Activated CD4-positive, alpha-beta T cell treated with anti-CD3 and anti-CD28 coated beads, Interleukin-2, amount 10 ng/mL, durations not matched to agents 7 days and 5 days (primary cell): ENCODE measurements at regions not wholly inside any gene's neighbourhood (a gene's known extent, or its start where the extent isn't known, plus 50 kb on each side); places are given as distances from the start of the nearest gene placed in this dataset.

Experiments used
- CTCF ChIA-PET: fragments of 350-600 bp; sonication (Branson Sonifier 250); formaldehyde crosslinking; loops from one replicate; lab custom pipeline; 2021; ENCODE audit warnings: antibody characterized with exemption; lab: Charles Lee
- POLR2A ChIA-PET: fragments of 350-600 bp; sonication (Branson Sonifier 250); formaldehyde crosslinking; loops from one replicate; lab custom pipeline; 2021; ENCODE audit warnings: antibody characterized with exemption; lab: Charles Lee
- DNase-seq: peaks from one replicate; pipeline ENCODE4 v3.0.0-alpha.2; 2020
- H3K27ac Mint-ChIP-seq: one replicate; pipeline ENCODE4 v1.8.0; 2021; ENCODE audit warnings: mild to moderate bottlenecking, moderate library complexity, mixed read lengths
- H3K27me3 Mint-ChIP-seq: one replicate; pipeline ENCODE4 v1.8.0; 2021; ENCODE audit warnings: mixed read lengths
- H3K36me3 Mint-ChIP-seq: one replicate; pipeline ENCODE4 v1.8.0; 2021; ENCODE audit warnings: low read depth, mixed read lengths
- H3K4me1 Mint-ChIP-seq: one replicate; pipeline ENCODE4 v1.8.0; 2021; ENCODE audit warnings: mixed read lengths
- H3K4me3 Mint-ChIP-seq: one replicate; pipeline ENCODE4 v1.8.0; 2021; ENCODE audit warnings: mild to moderate bottlenecking, moderate library complexity, mixed read lengths
- H3K9me3 Mint-ChIP-seq: one replicate; pipeline ENCODE4 v1.8.0; 2021; ENCODE audit warnings: mixed read lengths

DNA sequence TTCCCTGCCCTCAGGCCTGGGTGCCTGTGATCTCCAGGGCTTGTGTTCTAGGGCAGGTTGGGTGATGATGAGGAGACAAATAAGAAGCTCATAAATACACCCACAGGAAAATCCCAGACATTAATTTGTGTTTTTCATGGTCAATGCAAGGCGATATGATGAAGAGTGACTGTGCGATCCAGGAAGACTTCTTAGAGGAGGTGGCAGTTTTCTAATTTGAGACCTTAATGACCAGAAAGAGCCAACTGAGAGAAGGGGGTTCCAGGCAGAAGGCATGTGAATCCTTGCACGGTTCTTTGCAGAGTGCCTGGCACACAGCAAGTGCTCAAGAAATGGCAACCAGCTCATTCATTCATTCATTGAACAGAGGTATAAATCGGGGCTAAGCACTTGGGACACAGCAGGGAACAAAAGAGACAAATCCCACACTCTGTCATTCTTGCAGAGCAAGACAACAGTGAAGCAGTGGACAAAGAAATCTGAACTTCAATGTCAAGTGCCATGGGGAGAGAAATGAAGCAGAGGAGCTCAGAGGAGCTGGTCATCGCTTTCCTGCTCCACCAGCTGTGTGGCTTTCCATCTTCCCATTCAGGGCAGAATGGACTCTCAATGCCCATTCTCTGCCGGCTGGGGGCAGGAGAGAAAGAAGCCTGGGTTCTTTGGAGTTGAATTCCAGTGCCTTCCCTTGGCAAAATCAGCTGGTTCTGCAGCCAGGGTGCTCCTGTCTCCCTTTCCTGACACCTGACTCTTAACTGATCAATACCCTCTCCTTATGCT is 128.3 kb downstream of the AACS start:
- CTCF ChIA-PET: interaction anchor here (0.9 kb wide), 1 partner anchor 11 kb away, joined by 3 read pairs; no protein-coding TSS in a partner anchor
- H3K4me1 Mint-ChIP-seq: no peaks in the 10 kb centered on the region
- POLR2A ChIA-PET: no interaction called here
- no peak overlapping the region for H3K4me3 Mint-ChIP-seq
- no peaks in the 10 kb centered on the region for H3K36me3 Mint-ChIP-seq
- H3K27me3 Mint-ChIP-seq: peaks cover 62% of the 10 kb centered on the region
- no peak for DNase-seq
- H3K9me3 Mint-ChIP-seq: no peaks in the 10 kb centered on the region
- no peak overlapping the region for H3K27ac Mint-ChIP-seq

DNA sequence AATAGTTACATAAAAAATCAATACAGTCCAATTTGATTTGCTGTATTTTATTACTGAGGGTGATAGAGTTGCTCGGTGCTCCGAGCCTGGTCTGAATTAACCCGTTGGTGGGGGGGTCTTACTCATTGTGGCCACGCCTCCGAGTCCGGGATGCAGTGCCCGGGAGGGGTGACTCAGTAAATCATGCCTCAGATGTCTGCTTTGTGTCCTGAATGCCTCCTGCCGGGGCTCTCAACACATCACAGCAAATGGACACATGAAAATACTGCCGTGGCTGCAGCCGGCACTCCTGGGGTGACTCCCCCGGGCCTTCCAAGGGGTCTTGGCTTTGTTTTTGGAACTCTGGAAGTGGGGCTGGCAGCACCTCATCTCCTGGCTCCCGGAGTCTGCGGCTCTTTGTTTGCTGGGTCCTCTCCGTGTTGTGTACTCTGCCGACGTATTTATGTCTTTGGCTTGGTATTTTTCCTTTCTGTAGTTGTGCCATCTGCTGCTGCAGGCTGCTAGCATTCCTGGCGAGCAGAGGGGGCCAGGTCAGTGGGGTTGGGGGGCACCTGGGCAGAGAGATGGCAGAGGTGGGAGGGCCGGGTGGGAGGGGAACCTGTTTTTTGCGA is 129.0 kb downstream of the AACS start:
- H3K27me3 Mint-ChIP-seq: peaks cover 55% of the 10 kb centered on the region
- no peak for DNase-seq
- H3K9me3 Mint-ChIP-seq: no peaks in the 10 kb centered on the region
- H3K27ac Mint-ChIP-seq: no peak overlapping the region
- no peaks in the 10 kb centered on the region for H3K4me1 Mint-ChIP-seq
- ChIA-PET POLR2A (no interaction called here), CTCF (no interaction called here)
- no peak overlapping the region for H3K4me3 Mint-ChIP-seq
- H3K36me3 Mint-ChIP-seq: no peaks in the 10 kb centered on the region

DNA sequence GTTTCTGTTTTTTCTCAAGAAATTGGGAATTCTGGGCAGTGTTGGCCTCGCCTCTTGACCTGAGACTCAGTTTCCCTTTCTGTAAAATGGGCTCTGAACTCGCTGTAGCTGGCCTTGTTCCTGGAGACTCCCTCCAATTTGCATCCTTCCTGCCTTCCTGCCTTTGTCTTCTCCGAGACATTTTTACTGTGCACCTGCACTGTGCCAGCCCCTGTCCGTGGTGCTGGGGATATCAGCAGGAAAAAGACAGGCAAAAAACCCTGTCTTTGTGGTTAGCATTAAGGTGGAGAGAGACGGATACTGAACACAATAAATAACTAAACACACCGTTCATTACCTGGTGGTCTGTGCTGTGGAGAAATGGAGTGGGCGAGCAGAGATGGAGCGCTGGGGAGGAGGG is 129.8 kb downstream of the AACS start:
- ChIA-PET CTCF (no interaction called here), POLR2A (no interaction called here)
- Mint-ChIP-seq H3K27ac (no peak overlapping the region), H3K9me3 (no peaks in the 10 kb centered on the region), H3K27me3 (peaks cover 53% of the 10 kb centered on the region), H3K36me3 (no peaks in the 10 kb centered on the region), H3K4me3 (no peak overlapping the region), H3K4me1 (no peaks in the 10 kb centered on the region)
- DNase-seq: no peak

DNA sequence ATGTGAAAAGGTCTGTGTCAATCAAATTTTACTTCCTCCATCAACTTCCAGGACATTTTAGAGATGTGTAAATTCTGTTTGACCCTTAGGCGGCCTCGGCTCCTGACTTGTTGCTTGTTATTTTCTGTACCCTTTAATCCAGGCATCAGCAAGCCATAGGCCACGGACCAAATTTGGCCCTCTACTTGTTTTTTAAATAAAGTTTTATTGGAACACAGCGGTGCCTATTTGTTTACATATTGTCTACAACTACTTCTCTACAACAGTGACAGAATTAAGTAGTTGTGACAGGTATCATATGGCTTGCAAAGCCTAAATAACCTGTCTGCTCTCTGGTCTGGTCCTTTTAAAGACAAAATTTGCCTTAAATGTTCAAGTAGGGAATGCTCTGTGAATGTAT is 132.1 kb downstream of the AACS start:
- H3K27me3 Mint-ChIP-seq: peaks cover 41% of the 10 kb centered on the region
- no peaks in the 10 kb centered on the region for H3K36me3 Mint-ChIP-seq
- no peak overlapping the region for H3K4me3 Mint-ChIP-seq

DNA sequence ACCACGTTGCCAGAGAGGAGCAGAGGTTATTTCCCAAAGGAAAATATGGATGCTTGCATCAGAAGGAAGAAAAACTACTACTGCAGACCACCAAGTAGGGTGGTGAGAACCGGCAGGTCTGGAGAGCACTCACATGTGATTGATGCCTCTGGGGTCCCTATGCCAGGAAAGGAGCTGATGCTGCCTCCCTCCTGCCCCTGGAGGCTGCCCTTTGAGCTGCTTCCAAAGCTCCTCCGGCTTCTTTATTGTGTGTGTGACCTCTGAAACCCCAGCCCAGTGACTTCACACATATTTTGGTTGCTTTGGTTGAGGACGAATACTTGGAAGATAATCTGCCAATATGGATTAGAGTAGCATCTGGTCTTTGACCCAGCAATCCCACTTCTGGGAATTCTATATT is 133.4 kb downstream of the AACS start:
- DNase-seq: no peak
- no peaks in the 10 kb centered on the region for H3K36me3 Mint-ChIP-seq
- H3K9me3 Mint-ChIP-seq: no peaks in the 10 kb centered on the region
- no peak overlapping the region for H3K4me3 Mint-ChIP-seq
- H3K4me1 Mint-ChIP-seq: no peaks in the 10 kb centered on the region
- POLR2A ChIA-PET: no interaction called here
- no peak overlapping the region for H3K27ac Mint-ChIP-seq
- peaks cover 33% of the 10 kb centered on the region for H3K27me3 Mint-ChIP-seq
- CTCF ChIA-PET: no interaction called here

More for the DNA sequence above, 132.1 kb downstream of the AACS start:
- DNase-seq: no peak
- ChIA-PET POLR2A (no interaction called here), CTCF (no interaction called here)
- H3K27ac Mint-ChIP-seq: no peak overlapping the region
- H3K9me3 Mint-ChIP-seq: no peaks in the 10 kb centered on the region
- H3K4me1 Mint-ChIP-seq: no peaks in the 10 kb centered on the region

DNA sequence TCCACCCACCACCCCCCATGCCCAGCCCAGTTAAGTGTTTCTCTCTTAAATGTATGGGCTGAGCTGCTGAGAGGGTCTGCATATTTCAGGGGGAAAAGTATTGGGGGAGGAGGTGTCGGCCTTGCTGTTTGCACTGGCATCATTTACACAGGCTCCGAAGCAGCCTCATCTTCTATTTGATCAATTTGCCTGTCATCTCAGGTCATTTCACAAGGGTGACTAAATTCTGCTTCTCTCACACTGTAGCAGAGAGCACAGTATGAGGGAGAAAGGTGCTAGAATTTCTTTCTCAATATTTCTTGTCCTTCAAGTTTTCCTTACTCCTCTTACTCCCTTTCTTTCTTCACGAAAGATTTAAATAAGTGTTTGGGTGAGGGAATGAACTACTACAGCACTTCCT is 135.9 kb downstream of the AACS start:
- ChIA-PET POLR2A (no interaction called here), CTCF (interaction anchor here (0.9 kb wide), 1 partner anchor 18 kb away, joined by 5 read pairs; no protein-coding TSS in a partner anchor)
- Mint-ChIP-seq H3K27ac (no peak overlapping the region), H3K4me1 (no peaks in the 10 kb centered on the region), H3K27me3 (peaks cover 23% of the 10 kb centered on the region), H3K4me3 (no peak overlapping the region), H3K9me3 (no peaks in the 10 kb centered on the region), H3K36me3 (no peaks in the 10 kb centered on the region)
- no peak for DNase-seq

DNA sequence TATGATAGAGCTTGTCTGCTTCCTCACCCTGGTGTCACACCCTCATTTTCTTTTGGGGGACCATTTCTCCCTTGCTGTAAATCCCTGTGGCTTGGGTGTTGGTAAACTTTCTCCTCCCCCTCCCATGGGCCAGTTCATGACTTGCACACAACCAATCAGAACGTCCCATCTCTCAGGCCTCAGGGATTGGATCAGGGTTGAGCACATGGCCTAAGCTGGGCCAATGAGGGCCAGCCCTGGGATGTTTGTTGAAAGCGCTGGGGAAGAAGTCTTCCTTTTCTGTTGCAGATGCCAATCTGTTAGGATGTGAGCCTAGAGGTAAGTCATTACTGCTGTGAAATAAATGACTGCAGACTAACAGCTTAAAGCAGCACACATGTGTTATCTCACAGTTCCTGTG is 136.7 kb downstream of the AACS start:
- no peak for DNase-seq
- Mint-ChIP-seq H3K27ac (no peak overlapping the region), H3K4me3 (no peak overlapping the region), H3K36me3 (no peaks in the 10 kb centered on the region), H3K4me1 (no peaks in the 10 kb centered on the region), H3K9me3 (no peaks in the 10 kb centered on the region), H3K27me3 (peaks cover 20% of the 10 kb centered on the region)
- ChIA-PET POLR2A (no interaction called here), CTCF (interaction anchor here (1.3 kb wide), 1 partner anchor 295 kb away, joined by 3 read pairs; no protein-coding TSS in a partner anchor)

DNA sequence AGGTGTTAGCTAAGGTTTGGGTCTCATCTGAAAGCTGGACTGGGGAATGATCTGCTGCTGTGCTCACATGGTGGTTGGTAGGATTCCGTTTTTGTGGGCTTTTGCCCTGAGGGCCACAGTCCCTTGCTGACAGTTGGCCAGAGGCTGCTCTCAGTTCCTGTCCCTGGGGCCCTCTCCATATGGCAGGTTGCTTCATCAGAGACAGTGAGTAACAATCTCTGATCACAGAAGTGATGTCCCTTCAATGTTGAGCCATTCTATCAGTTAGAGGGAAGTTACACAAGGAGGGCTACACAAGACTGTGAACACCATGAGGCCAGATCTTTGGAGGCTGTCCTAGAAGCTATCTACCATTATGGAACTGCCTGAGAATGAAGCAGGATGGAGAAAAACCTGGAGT is 137.2 kb downstream of the AACS start:
- no peaks in the 10 kb centered on the region for H3K4me1 Mint-ChIP-seq
- no peak overlapping the region for H3K27ac Mint-ChIP-seq
- no peak for DNase-seq
- ChIA-PET CTCF (interaction anchor here (1.3 kb wide), 1 partner anchor 296 kb away, joined by 3 read pairs; no protein-coding TSS in a partner anchor), POLR2A (no interaction called here)
- H3K36me3 Mint-ChIP-seq: no peaks in the 10 kb centered on the region
- H3K9me3 Mint-ChIP-seq: no peaks in the 10 kb centered on the region
- peaks cover 18% of the 10 kb centered on the region for H3K27me3 Mint-ChIP-seq
- no peak overlapping the region for H3K4me3 Mint-ChIP-seq

DNA sequence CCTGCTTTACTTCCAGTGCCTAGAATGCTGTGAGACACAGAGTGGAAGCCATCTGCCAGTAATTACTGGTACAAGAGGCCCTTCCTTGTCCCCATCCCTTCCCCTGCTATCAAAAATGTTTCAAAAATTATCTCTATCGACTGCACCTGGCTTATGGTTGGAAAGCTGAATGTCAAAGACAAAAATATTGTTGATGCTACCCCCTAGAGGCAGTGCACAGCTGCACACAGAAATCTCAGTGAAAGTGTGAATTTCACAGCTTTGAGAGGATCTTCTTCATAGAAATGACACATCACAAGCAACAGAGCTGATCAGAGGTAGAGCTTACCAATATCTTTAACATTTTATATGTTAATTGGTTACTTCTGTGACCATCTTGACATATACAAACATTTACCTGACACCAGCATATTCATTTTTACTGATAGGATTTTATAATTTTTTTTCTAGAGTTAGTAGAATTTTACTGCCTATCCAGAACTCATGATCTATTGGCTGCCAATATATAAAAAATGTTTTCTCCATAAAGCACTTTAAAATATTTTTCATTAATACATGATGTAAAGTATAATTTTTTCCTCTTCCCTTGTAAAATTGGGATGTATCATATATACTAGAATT is 138.0 kb downstream of the AACS start:
- no peaks in the 10 kb centered on the region for H3K9me3 Mint-ChIP-seq
- peaks cover 10% of the 10 kb centered on the region for H3K27me3 Mint-ChIP-seq
- no peak for DNase-seq
- H3K4me1 Mint-ChIP-seq: no peaks in the 10 kb centered on the region
- POLR2A ChIA-PET: no interaction called here
- no peak overlapping the region for H3K27ac Mint-ChIP-seq
- CTCF ChIA-PET: interaction anchor here (0.9 to 1.3 kb wide), 2 partner anchors 269 to 297 kb away, joined by 3 read pairs; no protein-coding TSS in a partner anchor
- no peak overlapping the region for H3K4me3 Mint-ChIP-seq
- H3K36me3 Mint-ChIP-seq: no peaks in the 10 kb centered on the region

DNA sequence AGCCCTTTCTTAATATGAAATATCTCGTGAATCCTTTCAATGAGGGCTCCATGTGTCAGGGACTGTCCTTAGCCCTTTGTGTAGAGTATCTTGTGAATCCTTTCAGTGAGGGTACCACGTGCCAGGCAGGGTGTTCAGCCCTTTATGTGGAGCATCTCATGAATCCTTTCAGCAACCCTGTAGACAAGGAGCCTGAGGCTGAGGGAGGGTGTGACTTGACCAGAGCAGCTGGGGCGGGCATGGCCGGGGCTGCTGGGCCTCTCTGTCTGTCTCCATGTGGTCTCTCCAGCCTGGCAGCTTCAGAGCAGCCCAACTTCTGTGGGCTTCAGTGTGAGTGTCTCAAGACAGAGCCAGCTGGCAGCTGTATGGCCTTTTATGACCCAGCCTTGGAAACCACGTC is 140.2 kb downstream of the AACS start:
- no peaks in the 10 kb centered on the region for H3K36me3 Mint-ChIP-seq
- ChIA-PET POLR2A (no interaction called here), CTCF (no interaction called here)
- no peak overlapping the region for H3K4me3 Mint-ChIP-seq
- peaks cover 6% of the 10 kb centered on the region for H3K4me1 Mint-ChIP-seq
- no peak overlapping the region for H3K27ac Mint-ChIP-seq
- H3K9me3 Mint-ChIP-seq: no peaks in the 10 kb centered on the region
- no peak for DNase-seq
- H3K27me3 Mint-ChIP-seq: peaks cover 4% of the 10 kb centered on the region

DNA sequence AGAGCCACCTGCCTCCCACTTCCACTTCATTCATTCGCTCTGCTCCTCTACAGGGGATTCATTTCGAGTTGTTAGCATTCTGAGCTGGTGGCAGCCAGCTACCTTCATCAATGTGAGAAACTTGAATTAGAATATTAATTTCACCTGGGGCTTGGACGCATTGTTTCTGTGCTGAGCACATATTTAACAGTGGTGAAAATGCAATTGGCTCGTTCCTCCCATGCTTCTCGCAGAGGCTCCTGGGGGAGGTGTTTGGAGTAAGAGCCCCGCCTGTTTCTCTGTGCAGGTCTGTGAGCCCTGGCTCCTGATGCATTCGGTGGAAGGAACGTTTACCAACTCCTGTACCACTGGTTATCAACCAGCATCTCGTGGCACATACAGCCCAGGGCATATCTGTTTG is 141.5 kb downstream of the AACS start:
- Mint-ChIP-seq H3K9me3 (no peaks in the 10 kb centered on the region), H3K27me3 (peaks cover 4% of the 10 kb centered on the region), H3K27ac (no peak overlapping the region), H3K36me3 (no peaks in the 10 kb centered on the region), H3K4me3 (no peak overlapping the region), H3K4me1 (peaks cover 8% of the 10 kb centered on the region)
- ChIA-PET CTCF (no interaction called here), POLR2A (no interaction called here)
- DNase-seq: no peak

DNA sequence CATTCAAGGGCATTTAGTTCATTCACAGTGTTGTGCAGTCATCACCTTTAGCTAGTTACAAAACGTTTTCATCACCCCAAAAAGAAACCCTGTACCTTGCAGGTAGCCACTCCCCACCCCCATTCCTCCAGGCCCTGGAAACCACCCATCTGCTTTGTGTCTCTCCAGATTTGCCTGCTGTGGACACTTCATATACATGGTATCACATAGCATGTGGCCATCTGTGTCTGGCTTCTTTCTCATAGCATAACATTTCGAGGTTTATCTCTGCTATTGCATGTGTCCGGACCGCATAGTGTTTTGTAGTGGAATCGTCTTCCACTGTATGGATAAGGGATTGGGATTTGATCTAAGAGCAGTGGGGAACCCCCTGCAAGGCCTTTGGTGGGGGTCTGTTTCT is 143.1 kb downstream of the AACS start:
- ChIA-PET POLR2A (no interaction called here), CTCF (interaction anchor here (1.1 kb wide), 1 partner anchor 181 kb away, joined by 3 read pairs; no protein-coding TSS in a partner anchor)
- H3K4me3 Mint-ChIP-seq: no peak overlapping the region
- H3K9me3 Mint-ChIP-seq: no peaks in the 10 kb centered on the region
- no peaks in the 10 kb centered on the region for H3K36me3 Mint-ChIP-seq
- no peak for DNase-seq
- H3K27ac Mint-ChIP-seq: no peak overlapping the region
- peaks cover 8% of the 10 kb centered on the region for H3K4me1 Mint-ChIP-seq
- H3K27me3 Mint-ChIP-seq: no peaks in the 10 kb centered on the region

DNA sequence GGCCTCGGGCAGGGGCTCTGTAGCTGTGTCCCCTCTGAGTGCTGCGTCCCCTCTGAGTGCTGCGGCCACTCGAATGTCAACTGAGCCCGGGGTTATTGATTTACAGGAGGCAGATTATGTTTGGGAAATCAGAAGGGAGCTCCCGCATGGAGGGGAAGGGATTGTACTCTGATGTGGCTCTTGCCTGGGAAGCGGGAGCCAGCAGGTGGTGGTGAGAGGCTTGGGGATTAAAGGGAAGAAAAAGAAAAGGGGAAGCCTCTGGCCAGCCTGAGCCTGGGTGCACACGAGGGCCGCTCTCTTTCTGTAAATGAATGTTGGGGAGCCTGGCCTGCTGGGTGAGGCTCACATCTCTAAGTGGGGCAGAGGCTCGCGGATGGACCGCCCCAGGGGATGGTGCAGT is 143.7 kb downstream of the AACS start:
- H3K9me3 Mint-ChIP-seq: no peaks in the 10 kb centered on the region
- DNase-seq: no peak
- peaks cover 8% of the 10 kb centered on the region for H3K4me1 Mint-ChIP-seq
- ChIA-PET CTCF (no interaction called here), POLR2A (no interaction called here)
- no peaks in the 10 kb centered on the region for H3K36me3 Mint-ChIP-seq
- no peak overlapping the region for H3K4me3 Mint-ChIP-seq
- no peaks in the 10 kb centered on the region for H3K27me3 Mint-ChIP-seq
- H3K27ac Mint-ChIP-seq: no peak overlapping the region
